Activated CD4-positive, CD25-positive, alpha-beta regulatory T cell treated with anti-CD3 and anti-CD28 coated beads, Interleukin-2, amount 50 U/mL, for 24 hours (primary cell): ENCODE measurements at regions not wholly inside any gene's neighbourhood (a gene's known extent, or its start where the extent isn't known, plus 50 kb on each side); places are given as distances from the start of the nearest gene placed in this dataset.
"Not testable (repeated sequence)": the region's sequence is repeated elsewhere in the genome, so short reads cannot be mapped to it uniquely, and the experiment has no call there.

ENCODE experiments used
- ATAC-seq, 2 donors: fragments of 150-1000 bp; cut with Tn5 transposase; one replicate each; pipeline ENCODE4 v1.10.0; 2021; ENCODE audit warnings: mild to moderate bottlenecking in 1 of 2, moderate library complexity in 1 of 2

- no peak for ATAC-seq
Measured at GRCh38 chr12:76176940-76177339, 92.5 kb upstream of the NAP1L1 start.

GRCh38 chr12:76175946-76176345 is 91.5 kb upstream of the NAP1L1 start:
- ATAC-seq = not testable (repeated sequence)

- ATAC-seq = no peak
Measured at GRCh38 chr12:76173756-76174155, 89.3 kb upstream of the NAP1L1 start.

- peak; percentile 94 to 95 for ATAC-seq
Measured at GRCh38 chr12:76158518-76159321, 74.2 kb upstream of the NAP1L1 start.

GRCh38 chr12:76156726-76157125 is 72.2 kb upstream of the NAP1L1 start:
- ATAC-seq = no peak

- no peak for ATAC-seq
Measured at GRCh38 chr12:76156314-76156713, 71.8 kb upstream of the NAP1L1 start.

GRCh38 chr12:76155157-76155670 is 70.7 kb upstream of the NAP1L1 start:
- no peak for ATAC-seq

- no peak for ATAC-seq
Measured at GRCh38 chr12:76153616-76154015, 69.1 kb upstream of the NAP1L1 start.

GRCh38 chr12:76152181-76152807 is 67.8 kb upstream of the NAP1L1 start:
- ATAC-seq = no peak

GRCh38 chr12:76144245-76144549 is 59.7 kb upstream of the NAP1L1 start:
- peak in 1 of 2 donors; percentile 32 for ATAC-seq

- peak in 1 of 2 donors; percentile 38 for ATAC-seq
Measured at GRCh38 chr12:76143343-76144244, 59.1 kb upstream of the NAP1L1 start.

GRCh38 chr12:76142305-76142704 is 57.8 kb upstream of the NAP1L1 start:
- ATAC-seq = no peak

GRCh38 chr12:76138656-76139055 is 54.2 kb upstream of the NAP1L1 start:
- ATAC-seq = no peak

- no peak for ATAC-seq
Measured at GRCh38 chr12:76137606-76138005, 53.1 kb upstream of the NAP1L1 start.

GRCh38 chr12:76135456-76135855 is 51.0 kb upstream of the NAP1L1 start:
- ATAC-seq = no peak
